ENCODE measurements at regions not wholly inside any gene's neighbourhood (a gene's known extent, or its start where the extent isn't known, plus 50 kb on each side); places are given as distances from the start of the nearest gene placed in this dataset.

DNA sequence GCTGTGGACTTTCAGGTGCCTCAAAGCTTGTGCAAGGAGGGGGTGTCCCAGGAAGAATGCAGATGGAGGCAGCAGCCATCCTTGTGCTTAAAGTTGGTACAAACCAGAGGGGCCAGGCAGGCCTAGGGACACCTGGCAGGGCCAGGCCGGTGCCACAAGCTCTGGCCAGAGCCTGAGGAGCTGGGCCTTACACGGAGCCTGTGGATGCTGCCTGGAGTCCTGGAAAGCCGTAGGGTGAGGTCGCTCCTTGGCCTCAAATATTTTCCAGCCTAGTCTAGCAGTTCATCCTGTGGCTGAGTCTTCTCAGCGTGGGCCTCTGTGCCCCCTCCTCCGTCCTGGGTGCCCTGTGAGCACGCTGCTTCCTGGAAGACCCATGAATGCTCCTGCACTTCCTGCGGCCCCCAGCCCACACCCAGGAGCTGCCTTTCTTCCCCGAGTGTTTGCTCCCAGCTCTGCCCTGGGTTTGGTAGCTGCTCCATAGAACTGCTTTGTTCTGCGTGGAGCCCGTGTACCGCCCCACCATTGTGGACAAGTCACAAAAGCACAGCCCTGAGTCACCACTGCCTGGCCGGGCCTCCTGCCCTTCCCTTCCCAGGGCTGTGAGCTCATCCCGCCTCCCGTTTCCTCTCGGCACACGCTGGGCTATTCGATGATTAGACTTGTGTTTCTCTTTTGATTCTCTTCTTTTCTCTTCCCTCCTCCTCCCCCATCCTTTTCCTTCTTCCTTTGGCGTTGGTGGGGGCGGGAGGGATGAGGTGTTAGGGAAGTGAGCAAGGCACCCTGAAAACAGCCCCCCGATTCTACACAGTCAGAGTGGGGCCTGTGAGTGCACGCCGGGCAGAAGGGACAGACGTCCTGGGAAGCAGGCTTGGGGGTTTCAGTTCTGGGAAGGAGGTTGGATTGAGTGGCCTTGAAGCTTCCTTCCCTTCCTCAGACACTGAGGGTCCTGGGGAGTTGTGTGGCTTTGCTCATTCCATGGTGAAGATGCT is 73.2 kb upstream of the SHH start:
- in situ Hi-C loops (cut with HindIII; ENCODE audit: low sequenced_read_pairs) = no loop called here

DNA sequence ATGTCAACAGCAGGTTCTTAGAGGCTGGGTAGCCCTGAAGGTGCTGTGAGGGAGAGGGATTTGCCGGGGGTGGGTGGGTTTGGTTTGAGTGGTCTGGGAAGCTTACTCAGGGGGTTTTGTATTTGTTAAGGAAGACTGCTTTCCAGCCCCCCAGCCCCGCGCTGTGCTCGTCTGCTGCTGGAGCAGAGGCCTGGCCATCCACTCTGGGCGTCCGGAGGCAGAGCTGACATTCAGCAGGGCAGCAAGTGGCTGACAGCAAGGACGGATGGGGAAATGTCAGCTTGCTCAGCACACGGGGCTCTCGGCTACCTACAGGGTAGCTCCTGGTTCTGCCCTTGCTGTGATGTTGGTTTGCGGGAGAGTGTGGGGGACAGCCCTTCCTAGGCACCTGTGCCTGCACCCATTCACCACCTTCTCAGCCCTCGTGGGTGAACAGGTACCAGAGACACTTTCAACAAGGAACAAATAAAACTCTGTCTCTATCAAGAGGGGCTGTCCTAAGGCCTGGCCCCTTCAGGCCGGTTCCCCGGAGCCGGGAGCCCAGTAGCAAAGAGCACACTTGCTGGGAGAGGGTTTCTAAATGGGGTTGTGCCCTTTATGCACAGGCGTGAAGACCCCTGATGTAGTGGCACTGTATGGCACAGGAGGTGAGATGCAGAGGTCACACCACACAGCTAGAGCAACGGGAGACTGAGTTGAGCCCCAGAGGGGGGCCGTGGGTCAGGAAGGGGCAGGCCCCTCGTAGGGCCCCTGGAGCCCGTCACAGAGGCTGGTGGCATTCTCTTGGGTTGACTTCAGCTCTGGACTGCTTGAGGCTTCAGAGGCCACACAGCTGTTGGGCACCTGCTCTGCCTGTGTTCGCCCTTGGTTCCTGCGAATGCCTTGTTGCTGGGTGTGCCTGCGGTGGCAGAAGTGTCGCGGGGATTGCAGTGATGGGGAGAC is 72.2 kb upstream of the SHH start:
- in situ Hi-C loops (cut with HindIII; ENCODE audit: low sequenced_read_pairs) = no loop called here

DNA sequence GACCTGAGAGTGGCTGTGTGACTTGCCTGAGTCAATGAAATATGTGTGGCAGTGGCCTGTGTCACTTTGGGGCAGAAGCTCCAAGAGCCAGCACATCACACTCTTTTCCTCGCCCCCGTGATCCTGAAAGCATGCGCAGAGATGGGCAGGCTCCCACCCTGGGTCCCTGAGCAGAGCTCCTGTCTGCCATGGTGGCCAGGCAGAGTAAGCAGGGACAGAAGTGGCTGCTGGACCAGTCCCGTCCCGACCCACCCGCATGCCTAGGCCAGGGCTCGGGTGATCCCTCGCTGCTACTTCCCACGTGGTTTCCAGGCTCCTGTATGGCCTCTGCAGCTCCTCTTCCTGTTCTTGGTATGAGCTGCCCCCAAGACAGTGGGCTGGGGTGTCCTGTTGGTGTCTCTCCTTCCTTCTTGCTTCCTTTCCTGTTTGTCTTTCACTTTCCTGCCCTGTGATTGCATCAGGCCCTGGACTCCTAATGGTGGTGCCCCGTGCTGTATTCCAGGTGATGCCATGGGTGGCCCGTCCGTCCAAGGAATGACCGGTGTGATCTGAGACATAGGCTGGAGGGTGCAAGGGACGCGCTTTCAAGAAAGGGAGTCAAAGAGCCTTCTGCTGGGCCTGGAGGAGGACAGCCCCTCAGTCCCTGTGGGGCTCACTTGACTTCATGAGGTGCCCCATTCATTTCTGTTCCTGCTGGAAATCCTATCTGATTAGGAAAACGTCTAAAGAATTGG is 71.4 kb upstream of the SHH start:
- in situ Hi-C loops (cut with HindIII; ENCODE audit: low sequenced_read_pairs) = no loop called here

GRCh38 chr7:155882596-155882995 is 70.3 kb upstream of the SHH start:
- in situ Hi-C loops (cut with HindIII; ENCODE audit: low sequenced_read_pairs) = no loop called here

DNA sequence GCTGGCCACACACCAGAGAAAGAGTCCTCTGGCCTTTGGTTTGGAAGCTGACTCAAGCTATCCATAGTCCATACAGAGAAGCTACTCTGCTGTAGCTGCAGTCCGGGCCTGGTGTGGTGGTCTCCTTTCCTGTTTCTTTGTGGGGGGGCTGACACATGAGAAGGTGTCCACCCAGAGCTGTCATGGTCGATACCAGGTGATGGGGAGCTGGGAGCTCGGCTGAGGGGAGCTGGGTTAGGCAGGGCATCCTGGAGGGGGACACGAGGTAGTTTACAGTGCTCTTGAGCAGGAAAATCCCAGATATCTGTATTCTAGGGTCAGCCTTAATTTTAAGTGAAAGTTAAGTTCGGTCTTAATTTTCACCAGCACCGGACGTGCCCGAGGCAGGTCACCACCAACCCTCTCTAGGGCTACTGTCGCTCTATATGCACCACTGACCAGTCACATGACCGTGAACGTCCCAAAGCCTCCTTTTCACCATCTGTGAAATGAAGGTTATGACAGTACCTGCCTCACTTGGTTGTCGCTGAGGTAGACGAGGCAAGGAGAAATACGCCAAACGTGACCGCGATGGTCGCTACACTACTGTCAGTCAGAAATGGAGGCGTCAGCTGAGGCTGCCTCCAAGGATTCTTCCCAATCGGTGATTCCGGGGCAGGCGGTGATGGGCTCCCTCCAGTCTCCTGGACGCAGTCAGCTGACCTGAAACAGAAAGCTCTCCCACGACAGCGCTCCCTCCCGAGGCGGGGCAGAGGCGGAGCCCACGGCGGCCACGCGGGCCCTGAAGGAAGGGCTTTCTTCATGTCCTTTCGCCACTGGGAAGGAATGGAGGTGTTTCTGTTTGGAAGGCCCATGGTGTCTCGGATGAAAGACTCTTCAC is 69.4 kb upstream of the SHH start:
- in situ Hi-C loops (cut with HindIII; ENCODE audit: low sequenced_read_pairs) = no loop called here

DNA sequence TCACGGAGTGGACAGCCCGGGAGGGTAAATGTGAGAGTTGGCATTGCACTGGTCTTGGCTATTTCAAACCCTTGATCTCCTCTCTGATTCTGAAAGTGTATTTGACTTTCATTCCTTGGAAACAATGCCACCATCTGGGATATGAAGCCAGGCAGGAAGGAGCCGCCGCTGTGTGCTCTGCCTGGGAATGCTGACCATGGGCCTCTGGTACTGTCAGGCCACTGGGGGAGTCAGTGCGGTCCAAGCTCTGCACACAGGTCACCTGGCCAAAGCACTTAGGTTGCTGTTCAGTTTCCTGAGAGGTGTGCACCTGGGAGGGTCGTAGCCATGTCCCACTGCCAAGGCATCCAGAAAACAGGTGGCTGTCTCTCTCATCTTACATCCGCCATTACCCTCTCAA is 68.5 kb upstream of the SHH start:
- in situ Hi-C loops (cut with HindIII; ENCODE audit: low sequenced_read_pairs) = no loop called here

GRCh38 chr7:155879592-155879991 is 67.3 kb upstream of the SHH start:
- in situ Hi-C loops (cut with HindIII; ENCODE audit: low sequenced_read_pairs) = no loop called here

DNA sequence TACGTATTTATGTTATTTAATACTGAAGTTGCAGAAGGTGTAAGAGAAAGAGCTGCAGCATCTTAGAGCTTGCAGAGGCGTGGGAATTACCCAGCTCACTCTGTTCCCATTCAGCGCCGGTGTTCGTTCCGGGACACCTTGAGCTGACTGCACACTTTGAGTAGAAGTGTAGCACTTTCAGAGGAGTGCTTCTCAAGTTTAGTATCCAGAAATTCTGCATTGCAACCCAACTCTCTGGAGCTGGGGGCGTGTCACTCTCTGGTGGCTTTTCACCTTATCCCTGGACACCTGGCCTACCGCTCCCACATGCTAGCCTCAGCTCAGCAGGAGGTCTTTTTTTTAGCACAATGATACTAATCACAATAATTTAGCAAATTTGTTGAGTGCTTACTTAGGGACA is 66.4 kb upstream of the SHH start:
- in situ Hi-C loops (cut with HindIII; ENCODE audit: low sequenced_read_pairs) = no loop called here

GRCh38 chr7:155878250-155878649 is 66.0 kb upstream of the SHH start:
- in situ Hi-C loops (cut with HindIII; ENCODE audit: low sequenced_read_pairs) = no loop called here

- in situ Hi-C loops (cut with HindIII; ENCODE audit: low sequenced_read_pairs) = no loop called here
These were observed 64.9 kb upstream of the SHH start for GRCh38 chr7:155877167-155877566.

DNA sequence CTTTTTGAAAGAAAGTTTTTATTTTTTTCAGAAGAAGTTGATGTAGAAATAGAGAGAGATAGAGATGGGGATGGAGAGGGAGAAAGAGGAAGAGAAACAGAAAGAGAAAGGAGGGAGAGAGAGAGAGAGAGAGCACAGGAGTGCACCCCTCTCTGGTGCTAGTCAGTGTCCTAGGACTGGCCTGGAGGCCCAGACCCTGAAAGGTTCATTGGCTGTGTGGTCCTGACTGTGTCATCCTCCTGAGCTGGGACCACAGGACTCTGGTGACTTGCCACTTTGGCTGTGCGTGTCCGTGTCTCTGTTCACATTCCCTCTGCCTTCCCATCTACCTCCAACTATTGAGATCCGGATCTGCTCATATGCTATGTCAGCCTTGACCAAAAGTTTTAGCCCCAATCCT is 62.1 kb upstream of the SHH start:
- in situ Hi-C loops (cut with HindIII; ENCODE audit: low sequenced_read_pairs) = no loop called here

- in situ Hi-C loops (cut with HindIII; ENCODE audit: low sequenced_read_pairs) = no loop called here
These were observed 61.7 kb upstream of the SHH start for GRCh38 chr7:155874010-155874409.

- in situ Hi-C loops (cut with HindIII; ENCODE audit: low sequenced_read_pairs) = no loop called here
These were observed 60.6 kb upstream of the SHH start for GRCh38 chr7:155872678-155873369.

- in situ Hi-C loops (cut with HindIII; ENCODE audit: low sequenced_read_pairs) = no loop called here
These were observed 58.9 kb upstream of the SHH start for GRCh38 chr7:155871211-155871610.

- in situ Hi-C loops (cut with HindIII; ENCODE audit: low sequenced_read_pairs) = no loop called here
These were observed 58.3 kb upstream of the SHH start for GRCh38 chr7:155870334-155871180.

- in situ Hi-C loops (cut with HindIII; ENCODE audit: low sequenced_read_pairs) = no loop called here
These were observed 57.5 kb upstream of the SHH start for GRCh38 chr7:155869784-155870076.

GRCh38 chr7:155868955-155869783 is 56.9 kb upstream of the SHH start:
- in situ Hi-C loops (cut with HindIII; ENCODE audit: low sequenced_read_pairs) = no loop called here

Data from DLD1 (cell line).